ENCODE measurements at regions not wholly inside any gene's neighbourhood (a gene's known extent, or its start where the extent isn't known, plus 50 kb on each side); places are given as distances from the start of the nearest gene placed in this dataset.
"Not testable (repeated sequence)": the region's sequence is repeated elsewhere in the genome, so short reads cannot be mapped to it uniquely, and the experiment has no call there.

DNA sequence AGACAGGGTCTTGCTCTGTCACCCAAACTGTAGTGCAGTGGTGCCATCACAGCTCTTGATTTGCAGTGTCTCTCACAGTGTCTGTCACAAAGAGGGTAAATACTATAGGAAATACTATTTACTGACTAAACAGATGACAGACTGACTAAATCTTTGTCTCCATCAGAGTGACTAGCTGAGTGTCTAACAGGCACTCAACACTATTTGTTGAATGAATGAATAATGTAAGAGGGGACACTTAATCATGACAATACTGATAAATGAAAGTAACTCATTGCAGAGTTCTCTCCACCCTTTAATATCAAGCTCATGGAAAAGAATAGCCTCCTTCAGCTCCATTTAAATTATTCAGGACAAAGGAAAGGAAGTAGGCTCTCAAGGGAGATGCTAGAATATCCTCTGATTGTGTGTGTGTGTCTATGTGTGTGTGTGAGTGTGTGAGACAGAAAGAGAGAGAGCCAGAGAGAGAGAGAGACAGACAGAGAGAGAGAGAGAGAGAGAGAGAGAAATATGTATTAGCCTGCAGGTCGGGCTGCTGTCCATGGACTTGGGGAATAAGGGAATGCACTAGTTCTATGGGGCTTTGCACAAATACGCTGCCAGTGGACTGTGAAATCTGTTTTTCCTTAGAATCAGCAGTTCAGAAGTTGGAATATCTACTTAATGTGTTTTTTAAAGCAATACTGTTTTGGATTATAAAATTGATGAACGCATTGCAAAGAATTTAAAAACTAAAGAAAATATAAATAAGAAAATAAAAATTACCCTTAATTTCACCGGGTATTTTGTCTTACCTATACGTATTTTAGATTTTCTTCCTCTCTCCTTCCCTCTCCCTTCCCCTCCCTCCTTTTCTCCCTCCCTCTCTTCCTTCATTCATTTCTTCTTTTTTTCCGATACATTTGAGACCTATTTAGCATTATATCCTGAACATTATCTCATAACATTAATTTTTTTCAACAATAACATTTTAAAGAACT lies 132.9 kb upstream of the LRIG1 start:
- DNase-seq (ENCODE audit: low read depth): no peak

DNA sequence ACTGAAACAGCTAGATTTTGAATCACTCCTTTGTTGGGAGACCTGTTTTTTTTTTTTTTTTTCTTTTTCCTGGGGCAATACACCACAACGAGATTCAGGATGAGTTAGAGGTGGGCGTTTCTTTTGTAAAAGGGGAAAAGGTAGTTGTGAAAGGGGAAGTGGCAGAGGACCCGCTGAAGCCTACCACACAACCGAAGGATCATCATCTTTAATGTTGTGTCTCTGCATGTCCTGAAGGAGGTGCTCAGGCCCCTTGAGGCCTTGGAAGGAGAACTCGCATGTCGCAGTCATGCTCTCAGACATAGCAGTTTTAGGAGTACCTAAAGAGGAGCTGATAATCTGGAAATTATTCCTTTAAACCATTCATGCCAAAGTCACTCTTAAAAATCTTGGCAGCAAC lies 137.9 kb upstream of the LRIG1 start:
- no peak for DNase-seq (ENCODE audit: low read depth)

DNA sequence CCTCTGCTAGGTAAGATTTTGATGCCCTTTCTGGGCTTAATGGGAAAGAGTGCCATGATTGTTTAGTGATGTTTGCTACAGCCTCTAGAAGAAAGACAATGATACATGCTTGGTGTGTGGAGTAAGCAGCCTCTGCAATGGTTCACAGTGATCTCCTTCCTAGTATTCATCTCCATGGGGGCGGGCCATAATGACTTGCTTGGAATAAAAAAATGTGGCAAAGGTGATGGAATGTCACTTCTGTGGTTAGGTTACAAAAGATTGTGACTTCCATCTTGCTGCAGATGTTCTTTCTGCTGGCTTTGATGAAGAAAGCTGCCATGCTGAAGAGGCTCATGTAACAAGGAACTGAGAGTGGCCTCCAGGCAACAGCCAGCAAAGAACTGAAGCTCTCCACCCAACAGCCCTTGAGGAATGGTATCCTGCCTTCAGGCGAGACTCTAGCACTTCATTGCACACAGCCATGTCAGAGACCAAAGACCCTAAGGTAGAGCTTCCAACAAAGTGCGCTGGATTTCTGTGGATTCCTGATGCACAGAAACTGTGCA lies 139.1 kb upstream of the LRIG1 start:
- no peak for DNase-seq (ENCODE audit: low read depth)

DNA sequence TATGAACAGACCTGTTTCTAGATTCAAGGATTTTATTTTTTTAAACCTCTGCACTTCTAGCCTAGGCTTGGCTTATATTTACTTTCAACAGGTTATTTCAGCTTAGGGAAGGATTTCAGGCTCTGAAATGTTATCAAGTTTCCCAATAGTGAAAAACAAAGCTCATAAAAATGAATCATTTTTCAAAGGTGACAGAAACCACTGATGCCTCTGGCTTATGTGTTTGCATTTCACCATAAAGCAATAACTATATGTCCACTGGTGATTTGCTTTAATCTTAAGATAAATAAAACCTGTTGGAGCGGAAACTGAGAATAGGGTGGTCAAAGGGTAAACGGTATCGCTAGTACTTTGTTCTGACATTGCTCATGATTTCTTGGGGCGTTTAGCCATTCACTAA lies 141.2 kb upstream of the LRIG1 start:
- DNase-seq (ENCODE audit: low read depth): no peak

DNA sequence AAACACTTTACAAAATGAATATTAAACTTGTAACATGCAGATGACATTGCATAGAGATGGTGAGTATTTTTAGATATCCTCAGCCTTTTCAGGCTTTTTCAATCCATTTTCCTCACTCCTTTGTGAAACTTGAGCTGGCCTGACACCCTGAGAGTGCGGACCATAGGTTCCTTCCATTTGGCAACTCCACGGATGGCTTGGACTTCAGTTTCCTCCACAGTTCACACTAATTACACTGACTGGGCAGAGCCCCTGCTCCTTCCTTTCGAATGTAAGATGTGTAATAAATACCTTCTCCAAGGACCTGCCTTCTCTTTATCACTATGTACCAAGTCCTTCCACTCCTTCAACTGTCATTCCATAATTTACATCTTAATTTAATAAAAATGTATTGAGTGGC lies 141.7 kb upstream of the LRIG1 start:
- no peak for DNase-seq (ENCODE audit: low read depth)

DNA sequence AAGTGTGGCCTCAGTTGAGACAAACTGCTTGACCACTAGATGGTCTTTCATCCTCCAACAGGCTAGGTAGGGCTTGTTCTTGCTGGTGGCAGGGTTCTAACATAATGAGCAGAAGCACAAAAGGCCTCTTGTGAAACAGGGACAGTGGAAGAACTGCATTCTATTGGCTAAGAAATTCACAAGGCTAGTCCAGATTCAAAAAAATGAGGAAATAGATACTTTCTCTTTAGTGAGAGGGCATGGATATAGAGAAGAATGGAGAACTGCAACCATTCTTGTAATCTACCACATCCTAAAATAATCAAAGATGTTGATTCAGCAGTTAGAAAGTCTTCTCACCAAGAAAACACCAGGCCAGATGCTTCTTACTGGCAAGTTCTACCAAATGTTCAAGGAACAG lies 143.7 kb upstream of the LRIG1 start:
- no peak for DNase-seq (ENCODE audit: low read depth)

DNA sequence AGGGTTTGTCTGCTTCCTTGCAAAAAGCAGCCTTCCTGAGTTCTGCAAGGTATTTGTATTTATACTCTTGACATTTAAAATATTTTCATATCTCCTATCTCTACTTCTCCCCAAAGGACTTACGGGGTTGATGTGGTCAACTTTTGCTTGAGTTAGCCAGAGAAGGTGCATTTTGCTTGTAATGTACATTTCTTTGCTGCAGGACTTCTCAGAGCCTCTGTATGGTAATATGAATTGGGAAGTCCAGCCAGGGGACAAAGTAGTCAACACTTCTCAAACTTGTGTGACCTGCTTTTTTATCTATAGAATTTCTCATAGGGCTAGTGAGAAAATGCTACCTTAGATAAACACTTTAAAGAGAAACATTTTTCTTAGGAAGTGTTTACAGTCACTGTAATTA lies 148.2 kb upstream of the LRIG1 start:
- DNase-seq (ENCODE audit: low read depth): no peak

DNA sequence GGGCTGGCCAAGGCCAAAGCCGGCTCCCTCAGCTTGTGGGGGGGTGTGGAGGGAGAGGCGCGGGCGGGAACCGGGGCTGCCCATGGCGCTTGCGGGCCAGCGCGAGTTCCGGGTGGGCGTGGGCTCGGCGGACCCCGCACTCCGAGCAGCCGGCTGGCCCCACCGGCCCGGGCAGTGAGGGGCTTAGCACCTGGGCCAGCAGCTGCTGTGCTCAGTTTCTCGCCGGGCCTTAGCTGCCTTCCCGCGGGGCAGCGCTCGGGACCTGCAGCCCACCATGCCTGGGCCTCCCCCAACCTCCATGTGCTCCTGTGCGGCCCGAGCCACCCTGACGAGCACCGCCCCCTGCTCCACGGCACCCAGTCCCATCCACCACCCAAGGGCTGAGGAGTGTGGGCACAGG lies 150.7 kb upstream of the LRIG1 start:
- DNase-seq (ENCODE audit: low read depth): not testable (repeated sequence)

DNA sequence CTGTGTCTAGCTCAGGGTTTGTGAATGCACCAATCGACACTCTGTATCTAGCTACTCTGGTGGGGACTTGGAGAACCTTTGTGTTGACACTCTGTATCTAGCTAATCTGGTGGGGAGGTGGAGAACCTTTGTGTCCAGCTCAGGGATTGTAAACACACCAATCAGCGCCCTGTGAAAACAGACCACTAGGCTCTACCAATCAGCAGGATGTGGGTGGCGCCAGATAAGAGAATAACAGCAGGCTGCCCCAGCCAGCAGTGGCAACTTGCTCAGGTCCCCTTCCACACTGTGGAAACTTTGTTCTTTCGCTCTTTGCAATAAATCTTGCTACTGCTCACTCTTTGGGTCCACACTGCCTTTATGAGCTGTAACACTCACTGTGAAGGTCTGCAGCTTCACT lies 151.3 kb upstream of the LRIG1 start:
- not testable (repeated sequence) for DNase-seq (ENCODE audit: low read depth)

DNA sequence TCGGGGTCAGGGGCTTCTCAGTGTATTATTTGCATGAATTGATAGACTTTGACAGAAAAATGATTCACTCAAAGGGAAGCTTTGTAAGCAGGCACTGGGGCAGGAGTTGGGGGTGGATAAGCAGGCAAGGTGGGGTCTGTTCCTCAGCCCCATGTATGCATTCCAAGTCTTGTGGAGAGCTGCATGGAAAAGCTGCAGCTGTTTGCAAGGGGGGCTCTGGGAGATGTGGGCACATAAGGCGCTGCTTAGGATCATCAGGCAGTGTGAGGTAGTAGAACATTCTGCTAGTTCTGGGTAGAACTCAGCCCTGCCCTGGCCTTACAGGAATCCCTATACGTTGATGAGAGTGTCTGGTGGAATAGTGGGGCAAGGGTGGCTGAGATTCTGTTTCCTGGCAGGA lies 154.2 kb upstream of the LRIG1 start:
- no peak for DNase-seq (ENCODE audit: low read depth)

DNA sequence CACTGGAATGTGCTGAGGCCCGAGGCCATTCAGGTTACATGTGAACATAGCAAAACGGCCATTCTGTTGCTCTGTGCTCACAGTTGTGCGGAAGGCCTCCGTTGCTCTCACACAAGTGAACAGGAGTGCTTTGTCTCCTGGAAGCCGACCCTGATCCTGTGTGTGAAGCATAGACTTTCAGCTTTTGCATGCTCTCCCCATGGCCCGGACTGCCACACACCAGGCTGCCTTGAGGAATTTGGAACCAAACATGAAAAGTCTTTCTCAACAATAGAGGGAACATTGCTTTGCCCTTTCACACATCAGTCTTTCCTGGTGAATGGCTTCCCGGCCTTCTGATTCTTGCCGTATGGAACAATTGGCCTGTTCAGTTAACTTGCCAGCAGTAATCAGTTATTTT lies 154.8 kb upstream of the LRIG1 start:
- DNase-seq (ENCODE audit: low read depth): no peak

DNA sequence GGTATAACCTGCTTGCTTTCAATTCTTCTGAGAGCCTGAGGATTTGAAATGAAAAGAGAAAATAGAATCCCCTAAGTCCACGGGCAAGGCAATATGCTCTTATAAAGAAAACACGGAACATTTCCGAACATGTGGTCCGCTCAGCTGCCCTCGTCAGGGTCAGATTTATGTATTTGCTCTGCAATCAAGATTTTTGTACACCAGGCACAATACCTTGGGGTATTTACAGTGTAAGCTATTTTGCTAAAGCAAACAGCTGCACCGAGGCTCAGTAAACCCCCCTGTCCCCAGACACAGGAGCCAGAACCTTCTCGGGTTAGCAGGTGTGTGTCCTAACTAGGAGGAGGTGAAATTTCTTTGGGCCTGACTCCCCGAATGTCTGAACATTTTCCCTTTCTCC lies 155.8 kb upstream of the LRIG1 start:
- DNase-seq (ENCODE audit: low read depth): no peak

DNA sequence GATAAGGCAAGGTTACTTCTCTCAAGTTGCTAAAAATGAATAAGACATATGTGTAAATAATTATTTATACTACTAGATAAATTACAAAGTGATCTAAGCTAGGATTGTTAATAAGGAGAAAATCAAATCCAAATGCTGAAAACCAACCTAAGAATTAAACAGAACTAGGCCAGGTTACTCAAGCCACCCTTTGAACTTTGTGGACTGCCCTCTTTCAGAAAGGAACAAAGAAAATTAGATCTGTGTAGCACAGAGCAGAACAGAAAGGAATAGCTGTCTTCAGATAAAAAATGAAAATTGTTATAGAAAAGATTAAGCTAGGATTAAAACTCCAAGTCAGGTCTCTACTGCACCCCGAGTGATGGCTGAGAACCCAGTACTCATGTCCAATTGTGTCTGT lies 158.2 kb upstream of the LRIG1 start:
- DNase-seq (ENCODE audit: low read depth): no peak

DNA sequence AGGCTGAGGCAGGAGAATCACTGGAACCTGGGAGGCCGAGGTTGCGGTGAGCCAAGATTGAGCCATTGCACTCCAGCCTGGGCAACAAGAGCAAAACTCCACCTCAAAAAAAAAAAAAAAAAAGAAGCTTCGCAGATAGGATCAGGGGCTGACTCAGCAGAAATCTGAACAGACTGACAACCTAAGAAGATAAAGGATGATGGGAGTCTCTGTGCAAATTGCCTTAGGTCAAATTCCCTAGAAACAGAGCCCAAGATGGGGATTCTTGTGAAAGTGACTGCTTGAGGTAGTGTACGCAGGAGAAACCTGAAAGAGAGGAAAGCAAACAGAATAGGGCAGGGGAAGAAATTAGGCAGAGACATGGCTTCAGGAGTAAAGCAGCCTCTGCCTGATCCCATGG lies 160.8 kb upstream of the LRIG1 start:
- no peak for DNase-seq (ENCODE audit: low read depth)

DNA sequence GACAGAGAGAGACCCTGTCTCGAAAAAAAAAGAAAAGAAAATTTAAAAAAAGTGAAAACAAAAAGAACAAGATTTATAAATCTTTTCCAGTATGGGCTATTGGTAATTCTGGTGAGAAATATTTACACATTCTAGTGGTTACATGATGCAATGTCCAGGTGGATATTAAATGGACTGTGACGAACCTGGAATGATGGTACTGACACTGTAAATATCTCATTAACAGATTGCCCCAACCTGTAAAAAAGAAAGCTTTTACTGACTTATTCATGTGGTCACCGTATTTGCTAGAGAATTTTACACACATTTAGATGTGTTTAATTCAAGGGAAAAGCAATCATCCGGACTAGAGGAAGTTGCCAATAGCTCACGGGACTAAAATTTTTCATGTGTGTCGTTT lies 162.1 kb upstream of the LRIG1 start:
- DNase-seq (ENCODE audit: low read depth): no peak

DNA sequence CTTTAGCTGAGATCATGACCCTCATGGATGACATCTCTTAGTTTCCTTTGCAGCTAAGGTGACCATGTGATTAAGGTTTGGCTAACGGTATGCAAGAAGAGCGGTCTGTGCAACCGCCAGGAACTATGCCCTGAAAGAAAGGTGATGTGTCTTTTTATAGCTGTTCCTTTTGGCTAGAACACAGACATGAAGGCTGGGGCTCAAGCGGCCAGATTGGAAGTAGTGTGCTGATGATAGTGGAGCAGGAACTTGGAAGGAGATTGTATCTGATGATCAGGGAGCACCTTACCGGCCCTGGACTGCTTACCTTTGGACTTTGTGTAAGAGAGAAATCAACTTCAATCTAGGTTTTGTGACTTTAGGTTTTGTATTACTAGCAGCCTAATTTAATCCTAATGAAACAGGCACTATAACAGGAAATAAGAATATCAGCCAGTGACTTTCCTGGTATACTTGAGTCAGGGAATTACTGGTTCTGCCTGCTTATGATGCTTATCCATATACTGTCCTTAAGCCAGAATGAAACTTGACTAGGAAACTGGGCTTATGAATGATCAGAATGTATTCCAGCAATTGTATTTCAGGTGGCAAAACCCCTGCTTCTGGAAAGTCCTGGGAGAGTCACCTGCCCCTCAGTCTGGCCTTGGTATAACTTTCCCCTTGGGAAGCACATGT lies 164.3 kb upstream of the LRIG1 start:
- DNase-seq (ENCODE audit: low read depth): no peak

DNA sequence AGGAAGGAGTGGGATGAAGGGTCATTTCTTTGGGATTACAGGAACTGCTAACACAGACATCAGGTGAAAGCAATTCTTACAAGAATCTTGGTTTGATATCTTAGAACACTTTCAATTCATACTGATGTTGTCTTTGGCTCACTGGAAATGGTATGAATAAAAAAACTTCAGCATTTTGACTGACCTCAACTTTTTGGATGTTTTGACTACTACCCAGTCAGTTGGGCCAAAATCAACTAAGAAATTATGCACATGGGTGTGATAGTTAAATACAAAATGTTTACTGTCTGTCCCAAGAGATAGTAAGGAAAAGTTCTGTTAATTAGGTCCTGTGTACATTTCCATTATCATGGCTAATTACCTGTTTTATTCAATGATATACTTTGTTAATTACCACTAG lies 165.5 kb upstream of the LRIG1 start:
- peak; percentile 2 for DNase-seq (ENCODE audit: low read depth)

DNA sequence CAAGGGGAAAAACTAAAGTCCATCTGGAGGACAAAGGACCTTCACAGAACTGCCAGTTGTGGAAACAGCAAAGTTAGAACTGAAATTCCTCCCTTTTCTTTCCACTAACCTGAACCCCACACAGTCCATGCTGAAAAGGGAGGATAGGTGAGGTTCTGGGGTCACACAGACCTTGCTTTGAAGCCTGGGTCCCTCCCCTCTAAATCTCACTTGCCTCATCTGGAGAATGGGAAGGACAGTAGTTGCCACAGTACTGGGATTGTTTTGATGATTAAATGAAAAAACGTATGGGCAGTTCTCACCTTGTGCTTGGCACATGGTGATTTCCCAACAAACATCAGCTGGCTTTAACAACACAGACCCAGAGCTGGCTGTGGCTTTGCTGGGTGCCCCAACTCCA lies 166.4 kb upstream of the LRIG1 start:
- DNase-seq (ENCODE audit: low read depth): no peak

DNA sequence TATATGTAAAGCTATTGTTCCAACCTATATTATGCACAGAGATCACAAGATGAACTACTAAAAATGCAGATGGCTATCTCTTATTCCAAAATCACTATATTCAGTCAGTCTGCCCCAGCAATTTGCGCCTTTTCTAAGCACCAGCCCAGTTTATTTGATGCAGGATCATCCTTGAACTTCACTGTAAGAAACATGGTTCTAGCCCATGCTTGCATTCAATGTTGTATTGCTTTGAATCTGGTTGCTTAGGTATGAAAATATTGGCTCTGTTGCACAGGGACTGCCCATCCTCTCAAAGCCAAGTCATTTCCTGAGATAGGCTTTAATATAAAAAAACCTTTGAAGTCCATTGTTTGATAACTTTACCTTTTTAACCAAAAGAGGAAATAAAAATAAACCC lies 170.5 kb upstream of the LRIG1 start:
- DNase-seq (ENCODE audit: low read depth): no peak

DNA sequence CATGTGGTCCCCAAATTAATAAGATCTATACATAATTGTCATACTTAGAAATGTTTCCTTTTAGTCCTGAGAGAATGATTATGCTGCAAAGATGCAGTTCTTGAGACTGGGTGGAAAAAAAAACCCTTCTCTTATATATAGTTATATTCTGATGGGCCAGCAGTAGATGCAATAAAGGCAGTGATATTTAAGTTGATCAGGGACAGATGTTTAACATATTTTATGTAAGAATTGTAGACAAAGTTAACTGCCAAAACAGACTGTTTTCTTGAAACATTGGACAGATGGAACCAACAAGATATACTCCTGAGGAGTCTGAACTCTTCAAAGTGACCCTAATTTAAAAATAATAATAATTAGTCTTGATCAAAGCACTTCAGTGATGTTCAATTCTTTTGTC lies 172.0 kb upstream of the LRIG1 start:
- no peak for DNase-seq (ENCODE audit: low read depth)

DNA sequence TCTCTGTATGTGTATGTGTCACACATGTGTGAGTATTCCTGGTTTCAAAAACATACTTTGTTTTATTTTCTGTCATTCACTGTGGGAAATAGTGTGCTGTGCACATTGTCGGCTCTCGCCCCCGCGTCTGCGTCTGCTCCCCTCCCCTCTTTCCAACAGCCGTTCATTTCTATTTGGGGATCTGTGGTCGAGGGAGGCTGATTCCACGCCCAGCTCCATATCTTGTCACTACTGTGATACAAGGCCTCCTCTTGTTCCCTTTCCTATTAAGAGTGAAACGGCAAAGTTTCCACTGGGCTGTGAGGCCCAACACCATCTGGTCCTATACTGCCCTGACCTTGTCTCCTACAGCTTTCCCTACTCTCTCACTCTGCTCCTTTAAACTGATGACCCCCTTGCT lies 172.5 kb upstream of the LRIG1 start:
- DNase-seq (ENCODE audit: low read depth): no peak

DNA sequence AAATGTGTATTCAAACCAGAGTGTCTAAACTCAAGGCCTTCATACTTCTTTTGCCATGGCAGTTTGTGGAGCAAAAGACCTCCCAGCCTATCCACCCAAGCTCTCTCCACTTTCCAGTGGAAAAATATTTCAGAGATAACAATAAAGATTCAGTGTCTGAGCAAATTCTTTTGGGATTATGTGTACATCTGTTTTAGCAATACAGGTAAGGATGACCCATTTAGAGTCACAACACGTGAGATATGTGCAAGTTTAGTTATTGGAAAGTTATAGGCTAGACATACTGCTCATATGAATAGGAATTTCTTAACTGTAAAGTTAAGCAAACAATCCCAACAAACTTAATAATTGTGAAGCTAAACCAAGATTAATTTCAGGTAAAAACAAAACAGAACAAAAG lies 174.5 kb upstream of the LRIG1 start:
- no peak for DNase-seq (ENCODE audit: low read depth)

DNA sequence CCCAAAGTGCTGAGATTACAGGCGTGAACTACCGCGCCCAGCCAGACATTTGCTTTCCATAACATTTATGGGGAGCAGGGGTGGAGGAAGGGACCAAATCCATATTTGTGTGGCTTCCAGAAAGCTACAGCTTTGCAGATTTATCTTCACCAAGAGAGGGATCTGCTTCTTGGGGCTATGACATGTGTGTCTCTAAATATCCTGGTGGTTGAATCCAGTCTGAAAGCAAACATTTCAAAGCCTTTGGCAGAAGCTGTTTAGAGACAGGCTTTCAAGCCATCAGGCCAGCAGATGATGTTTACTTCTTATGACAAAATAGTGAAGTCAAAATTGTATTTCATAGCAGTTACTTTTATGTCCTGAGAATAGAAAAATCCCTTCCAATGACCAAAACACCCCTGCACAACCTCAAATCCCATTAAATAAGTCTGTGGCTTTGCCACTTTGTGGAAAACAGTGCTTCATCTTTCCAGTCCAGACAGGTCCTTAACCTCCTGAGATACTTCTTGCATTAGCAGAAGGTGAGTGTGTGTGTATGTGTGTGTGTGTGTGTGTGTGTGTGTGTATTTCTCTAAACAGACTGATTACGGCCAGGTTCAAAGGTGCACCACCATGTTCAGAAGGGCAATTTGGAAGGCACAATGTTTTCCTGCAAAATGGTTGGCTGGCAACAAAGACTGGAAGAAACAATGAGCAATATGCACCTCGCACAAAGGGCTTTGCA lies 191.4 kb upstream of the LRIG1 start:
- no peak for DNase-seq (ENCODE audit: low read depth)

All from stromal cell of bone marrow (primary cell).